HEK293T (cell line): ENCODE measurements at regions not wholly inside any gene's neighbourhood (a gene's known extent, or its start where the extent isn't known, plus 50 kb on each side); places are given as distances from the start of the nearest gene placed in this dataset.

Source experiments
- CTCF ChIA-PET: fragments of 350-600 bp; formaldehyde crosslinking; extraction: SDS; loops from one replicate; lab custom pipeline; 2021; ENCODE audit warnings: antibody characterized with exemption, inconsistent platforms; lab: Yijun Ruan, JAX
- POLR2A ChIA-PET: fragments of 350-600 bp; formaldehyde crosslinking; extraction: SDS; loops from one replicate; lab custom pipeline; 2020; ENCODE audit warnings: antibody characterized with exemption, inconsistent platforms; lab: Yijun Ruan, JAX
- DNase-seq: peaks from one replicate; pipeline ENCODE4 v3.0.0; 2012; ENCODE audit warnings: mixed read lengths; ENCODE audit errors: extremely low spot score
- ARNT ChIP-seq: fragments of 450-650 bp; IDR thresholded peaks from 2 replicates; pipeline ENCODE4 v1.6.1; 2017; ENCODE audit warnings: mild to moderate bottlenecking
- BHLHE40 ChIP-seq: fragments of 450-650 bp; IDR thresholded peaks from 2 replicates; pipeline ENCODE4 v1.6.1; 2016; ENCODE audit warnings: mild to moderate bottlenecking, moderate library complexity, borderline replicate concordance
- CTBP1 ChIP-seq: fragments of 450-650 bp; IDR thresholded peaks from 2 replicates; pipeline ENCODE4 v1.6.1; 2016; ENCODE audit warnings: borderline replicate concordance
- ELF4 ChIP-seq: fragments of 450-650 bp; IDR thresholded peaks from 2 replicates; pipeline ENCODE4 v1.6.1; 2017; ENCODE audit warnings: antibody characterized with exemption
- FOXA1 ChIP-seq: fragments of 450-650 bp; IDR thresholded peaks from 2 replicates; pipeline ENCODE4 v1.6.1; 2016; ENCODE audit warnings: mild to moderate bottlenecking
- FOXK2 ChIP-seq: fragments of 450-650 bp; IDR thresholded peaks from 2 replicates; pipeline ENCODE4 v1.6.1; 2016; ENCODE audit warnings: mild to moderate bottlenecking
- FOXM1 ChIP-seq: fragments of 450-650 bp; IDR thresholded peaks from 2 replicates; pipeline ENCODE4 v1.6.1; 2017; ENCODE audit warnings: mild to moderate bottlenecking, borderline replicate concordance
- HDGF ChIP-seq: fragments of 450-650 bp; IDR thresholded peaks from 2 replicates; pipeline ENCODE4 v1.6.1; 2017; ENCODE audit warnings: antibody characterized with exemption, borderline replicate concordance
- L3MBTL2 ChIP-seq: fragments of 450-650 bp; conservative IDR thresholded peaks from 2 replicates; pipeline ENCODE4 v1.6.1; 2016; ENCODE audit warnings: mild to moderate bottlenecking
- LEF1 ChIP-seq: fragments of 450-650 bp; IDR thresholded peaks from 2 replicates; pipeline ENCODE4 v1.6.1; 2017; ENCODE audit warnings: mild to moderate bottlenecking, borderline replicate concordance
- NFRKB ChIP-seq: fragments of 450-650 bp; IDR thresholded peaks from 2 replicates; pipeline ENCODE4 v1.6.1; 2016; ENCODE audit warnings: mild to moderate bottlenecking, moderate library complexity
- PKNOX1 ChIP-seq: fragments of 450-650 bp; IDR thresholded peaks from 2 replicates; pipeline ENCODE4 v1.6.1; 2016
- SP1 ChIP-seq: fragments of 450-650 bp; IDR thresholded peaks from 2 replicates; pipeline ENCODE4 v1.6.1; 2017
- SUZ12 ChIP-seq: fragments of 450-650 bp; IDR thresholded peaks from 2 replicates; pipeline ENCODE4 v1.6.1; 2016; ENCODE audit warnings: mild to moderate bottlenecking
- TARDBP ChIP-seq: fragments of 450-650 bp; IDR thresholded peaks from 2 replicates; pipeline ENCODE4 v1.6.1; 2016
- ZNF384 ChIP-seq: fragments of 450-650 bp; IDR thresholded peaks from 2 replicates; pipeline ENCODE4 v1.6.1; 2016

GRCh38 chr7:115429918-115430317 lies 508.0 kb downstream of the MDFIC start:
- TF ChIP-seq ELF4, result no peak
- TF ChIP-seq TARDBP, result no peak
- TF ChIP-seq SP1, result no peak
- no peak for TF ChIP-seq SUZ12
- TF ChIP-seq ARNT, result no peak
- TF ChIP-seq FOXM1, result no peak
- TF ChIP-seq FOXK2, result no peak
- no peak for TF ChIP-seq ZNF384
- DNase-seq, result no peak
- POLR2A ChIA-PET, result no interaction called here
- CTCF ChIA-PET, result no interaction called here

- no peak for TF ChIP-seq ARNT
- TF ChIP-seq ELF4, result no peak
- TF ChIP-seq PKNOX1, result no peak
- TF ChIP-seq ZNF384, result no peak
- no peak for TF ChIP-seq FOXA1
- no peak for DNase-seq
- ChIA-PET POLR2A (no interaction called here), CTCF (no interaction called here)
Measured at GRCh38 chr7:115417662-115418061, 495.8 kb downstream of the MDFIC start.

- ChIA-PET CTCF (interaction anchor here (0.7 kb wide), 1 partner anchor 43 kb away, joined by 3 read pairs; no protein-coding TSS in a partner anchor), POLR2A (no interaction called here)
- no peak for DNase-seq
- no peak for TF ChIP-seq LEF1
- TF ChIP-seq SUZ12, result no peak
- no peak for TF ChIP-seq FOXA1
- TF ChIP-seq PKNOX1, result no peak
- no peak for TF ChIP-seq FOXK2
- TF ChIP-seq FOXM1, result no peak
- TF ChIP-seq HDGF, result no peak
- TF ChIP-seq TARDBP, result no peak
- TF ChIP-seq ARNT, result no peak
Measured at GRCh38 chr7:115410972-115411686, 489.2 kb downstream of the MDFIC start.

- ChIA-PET POLR2A (no interaction called here), CTCF (no interaction called here)
- TF ChIP-seq HDGF (no peak), FOXA1 (no peak), FOXK2 (no peak), FOXM1 (no peak), ZNF384 (no peak), ELF4 (no peak), ARNT (no peak), TARDBP (no peak), BHLHE40 (no peak), L3MBTL2 (no peak), LEF1 (no peak), SP1 (no peak), CTBP1 (no peak), SUZ12 (no peak), PKNOX1 (no peak), NFRKB (no peak)
- no peak for DNase-seq
Measured at GRCh38 chr7:115410434-115410820, 488.5 kb downstream of the MDFIC start.

GRCh38 chr7:115409682-115410433 lies 488.0 kb downstream of the MDFIC start:
- ChIA-PET POLR2A (no interaction called here), CTCF (no interaction called here)
- no peak for DNase-seq
- TF ChIP-seq ARNT (no peak), ZNF384 (no peak), PKNOX1 (no peak), ELF4 (no peak), LEF1 (no peak), SUZ12 (no peak)

- ChIA-PET CTCF (no interaction called here), POLR2A (no interaction called here)
Measured at GRCh38 chr7:115406219-115406618, 484.3 kb downstream of the MDFIC start.

More at GRCh38 chr7:115406219-115406618, 484.3 kb downstream of the MDFIC start:
- no peak for DNase-seq
- no peak for TF ChIP-seq FOXM1
- no peak for TF ChIP-seq CTBP1
- no peak for TF ChIP-seq L3MBTL2
- TF ChIP-seq FOXA1, result no peak
- TF ChIP-seq NFRKB, result no peak
- TF ChIP-seq TARDBP, result no peak
- TF ChIP-seq ELF4, result no peak
- no peak for TF ChIP-seq BHLHE40
- TF ChIP-seq SUZ12, result no peak
- no peak for TF ChIP-seq ARNT
- no peak for TF ChIP-seq FOXK2
- no peak for TF ChIP-seq LEF1
- no peak for TF ChIP-seq HDGF
- TF ChIP-seq PKNOX1, result no peak
